Gastroesophageal sphincter (tissue), 4 donors: ENCODE measurements at regions not wholly inside any gene's neighbourhood (a gene's known extent, or its start where the extent isn't known, plus 50 kb on each side); places are given as distances from the start of the nearest gene placed in this dataset.

Experiments used
- ATAC-seq: fragments of 150-250 bp; one replicate; pipeline ENCODE4 v1.9.1; 2016; ENCODE audit warnings: mild to moderate bottlenecking, moderate library complexity
- H3K27ac ChIP-seq, 4 donors: fragments of 200-600 bp; sonication (generic) in 3 of 4; 1 replicate in 3 of 4; 2 replicates in 1 of 4; pipeline ENCODE4 v1.5.1; 2016 to 2019
- H3K27me3 ChIP-seq: fragments of 200-600 bp; sonication (generic); one replicate; pipeline ENCODE4 v1.5.1; 2019
- H3K36me3 ChIP-seq, 2 donors: fragments of 200-600 bp; sonication (generic); one replicate each; pipeline ENCODE4 v1.5.1; 2019; ENCODE audit warnings: control low read depth in 1 of 2
- H3K4me1 ChIP-seq, 3 donors: fragments of 200-600 bp; sonication (generic); 1 replicate in 2 of 3; 2 replicates in 1 of 3; pipeline ENCODE4 v1.5.1; 2016 to 2019; ENCODE audit warnings: control low read depth in 2 of 3
- H3K4me3 ChIP-seq, 2 donors: fragments of 200-600 bp; sonication (generic); one replicate each; pipeline ENCODE4 v1.5.1; 2019; ENCODE audit warnings: mild to moderate bottlenecking in 1 of 2, moderate library complexity in 1 of 2
- H3K9me3 ChIP-seq, 3 donors: fragments of 200-600 bp; sonication (generic); one replicate each; pipeline ENCODE4 v1.5.1; 2017 to 2019; ENCODE audit warnings: control low read depth in 2 of 3
- CTCF ChIP-seq, 4 experiments: fragments of 200-600 bp in 2 of 4; fragments of 450-650 bp in 2 of 4; sonication (generic) in 1 of 4; IDR thresholded peaks; one replicate each; pipeline ENCODE4 v1.5.1; 2017 to 2019; ENCODE audit warnings: antibody characterized with exemption in 4 of 4, mild to moderate bottlenecking in 2 of 4, moderate library complexity in 2 of 4
- EP300 ChIP-seq: sonication (generic); formaldehyde crosslinking; IDR thresholded peaks from one replicate; pipeline ENCODE4 v1.6.1; 2017; ENCODE audit warnings: antibody characterized with exemption, mild to moderate bottlenecking
- POLR2A ChIP-seq, 2 donors: fragments of 450-650 bp; IDR thresholded peaks; one replicate each; pipeline ENCODE4 v1.6.1; 2017; ENCODE audit warnings: antibody characterized with exemption in 2 of 2, mild to moderate bottlenecking in 2 of 2, moderate library complexity in 1 of 2
- POLR2AphosphoS5 ChIP-seq: sonication (generic); formaldehyde crosslinking; IDR thresholded peaks from one replicate; pipeline ENCODE4 v1.6.1; 2017; ENCODE audit warnings: antibody characterized with exemption
- WGBS, 2 donors: methylation state at CpG; one replicate each; pipeline ENCODE4 v1.1.5; 2018; ENCODE audit warnings: low coverage in 1 of 2; 5-methylcytosine and 5-hydroxymethylcytosine counted together

GRCh38 chr2:71895320-71896161, 252.1 kb downstream of the CYP26B1 start:
- Histone ChIP-seq H3K27ac (no peak overlapping the region), H3K36me3 (no peaks in the 10 kb centered on the region), H3K27me3 (peaks cover 27% of the 10 kb centered on the region), H3K4me3 (no peak overlapping the region), H3K9me3 (no peaks in the 10 kb centered on the region), H3K4me1 (no peaks in the 10 kb centered on the region)
- WGBS, 2 donors, result 59 to 60% methylated on average over 5 to 6 of the region's 10 CpGs
- ATAC-seq, result no peak
- TF ChIP-seq POLR2AphosphoS5, result no peak
- no peak for TF ChIP-seq CTCF (IDR thresholded peaks at IDR 0.05)
- no peak for TF ChIP-seq POLR2A (IDR thresholded peaks at IDR 0.05)
- no peak for TF ChIP-seq EP300

GRCh38 chr2:71894261-71894660, 253.4 kb downstream of the CYP26B1 start:
- Histone ChIP-seq H3K4me3 (no peak overlapping the region), H3K9me3 (no peaks in the 10 kb centered on the region), H3K4me1 (no peaks in the 10 kb centered on the region), H3K36me3 (no peaks in the 10 kb centered on the region), H3K27me3 (peaks cover 27% of the 10 kb centered on the region), H3K27ac (no peak overlapping the region)
- 87% methylated on average over 3 of the region's 8 CpGs; no CpG with 5 or more reads in 1 of the 2 donors for WGBS, 2 donors
- ATAC-seq, result no peak
- TF ChIP-seq POLR2A (IDR thresholded peaks at IDR 0.05), result no peak
- TF ChIP-seq EP300, result no peak
- TF ChIP-seq POLR2AphosphoS5, result no peak
- TF ChIP-seq CTCF (IDR thresholded peaks at IDR 0.05), result no peak

GRCh38 chr2:71893646-71894045, 254.0 kb downstream of the CYP26B1 start:
- peaks cover 27% of the 10 kb centered on the region for H3K27me3 ChIP-seq
- TF ChIP-seq POLR2AphosphoS5, result no peak
- TF ChIP-seq EP300, result no peak
- TF ChIP-seq POLR2A (IDR thresholded peaks at IDR 0.05), result no peak
- no peak for TF ChIP-seq CTCF (IDR thresholded peaks at IDR 0.05)
- H3K27ac ChIP-seq, result no peak overlapping the region
- no peaks in the 10 kb centered on the region for H3K9me3 ChIP-seq
- no peaks in the 10 kb centered on the region for H3K36me3 ChIP-seq
- no peak for ATAC-seq
- H3K4me3 ChIP-seq, result no peak overlapping the region
- 31% methylated on average over 4 of the region's 13 CpGs; no CpG with 5 or more reads in 1 of the 2 donors for WGBS, 2 donors
- H3K4me1 ChIP-seq, result no peaks in the 10 kb centered on the region

- Histone ChIP-seq H3K9me3 (no peaks in the 10 kb centered on the region), H3K27me3 (peaks cover 27% of the 10 kb centered on the region), H3K36me3 (no peaks in the 10 kb centered on the region), H3K4me1 (no peaks in the 10 kb centered on the region), H3K27ac (no peak overlapping the region), H3K4me3 (no peak overlapping the region)
- 77 to 100% methylated on average over 3 to 5 of the region's 6 CpGs for WGBS, 2 donors
- TF ChIP-seq POLR2AphosphoS5, result no peak
- no peak for TF ChIP-seq CTCF (IDR thresholded peaks at IDR 0.05)
- no peak for TF ChIP-seq POLR2A (IDR thresholded peaks at IDR 0.05)
- TF ChIP-seq EP300, result no peak
- ATAC-seq, result no peak
Measured at GRCh38 chr2:71892896-71893295, 254.8 kb downstream of the CYP26B1 start.

- 80% methylated on average over 2 of the region's 2 CpGs; no CpG with 5 or more reads in 1 of the 2 donors for WGBS, 2 donors
- no peaks in the 10 kb centered on the region for H3K9me3 ChIP-seq
- no peaks in the 10 kb centered on the region for H3K36me3 ChIP-seq
- H3K4me1 ChIP-seq, result no peaks in the 10 kb centered on the region
- TF ChIP-seq POLR2AphosphoS5 (no peak), CTCF (IDR thresholded peaks at IDR 0.05) (no peak), POLR2A (IDR thresholded peaks at IDR 0.05) (no peak), EP300 (no peak)
- H3K27ac ChIP-seq, result no peak overlapping the region
- peaks cover 27% of the 10 kb centered on the region for H3K27me3 ChIP-seq
- no peak for ATAC-seq
- no peak overlapping the region for H3K4me3 ChIP-seq
Measured at GRCh38 chr2:71892423-71892730, 255.3 kb downstream of the CYP26B1 start.
